Peyer's patch (tissue), 4 donors: ENCODE measurements at regions not wholly inside any gene's neighbourhood (a gene's known extent, or its start where the extent isn't known, plus 50 kb on each side); places are given as distances from the start of the nearest gene placed in this dataset.

Experiments used
- POLR2A ChIP-seq, 2 donors: fragments of 450-650 bp; IDR thresholded peaks; one replicate each; pipeline ENCODE4 v1.5.1; 2017; ENCODE audit warnings: antibody characterized with exemption in 2 of 2, mild to moderate bottlenecking in 2 of 2, moderate library complexity in 2 of 2
- TF ChIP-seq, protein P1 (sequence below), 6 experiments: fragments of 450-650 bp in 4 of 6; fragments of 200-600 bp in 2 of 6; sonication (generic) in 1 of 6; IDR thresholded peaks; one replicate each; pipeline ENCODE4 v1.5.1; 2017 to 2019; ENCODE audit warnings: antibody characterized with exemption in 6 of 6, mild to moderate bottlenecking in 3 of 6, moderate library complexity in 1 of 6

DNA sequence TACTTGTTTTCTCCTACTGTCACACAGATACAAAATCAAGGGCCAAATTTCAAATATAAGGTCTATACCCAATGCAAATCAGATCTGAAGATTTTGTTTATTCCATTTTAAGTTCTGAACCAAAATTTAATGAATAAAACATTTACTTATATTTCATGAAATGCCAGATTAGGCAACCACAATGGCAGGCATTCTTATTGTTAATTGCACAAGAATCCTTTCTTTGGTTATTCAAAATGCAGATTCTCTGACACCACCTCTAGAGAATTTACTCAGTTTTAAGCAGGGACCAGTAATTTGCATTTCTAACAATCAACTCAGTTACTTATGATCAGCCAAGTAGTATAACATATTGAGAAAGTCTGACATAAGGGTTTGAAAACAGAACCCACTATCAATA is 972.4 kb upstream of the ACO1 start:
- TF ChIP-seq, protein P1, sequence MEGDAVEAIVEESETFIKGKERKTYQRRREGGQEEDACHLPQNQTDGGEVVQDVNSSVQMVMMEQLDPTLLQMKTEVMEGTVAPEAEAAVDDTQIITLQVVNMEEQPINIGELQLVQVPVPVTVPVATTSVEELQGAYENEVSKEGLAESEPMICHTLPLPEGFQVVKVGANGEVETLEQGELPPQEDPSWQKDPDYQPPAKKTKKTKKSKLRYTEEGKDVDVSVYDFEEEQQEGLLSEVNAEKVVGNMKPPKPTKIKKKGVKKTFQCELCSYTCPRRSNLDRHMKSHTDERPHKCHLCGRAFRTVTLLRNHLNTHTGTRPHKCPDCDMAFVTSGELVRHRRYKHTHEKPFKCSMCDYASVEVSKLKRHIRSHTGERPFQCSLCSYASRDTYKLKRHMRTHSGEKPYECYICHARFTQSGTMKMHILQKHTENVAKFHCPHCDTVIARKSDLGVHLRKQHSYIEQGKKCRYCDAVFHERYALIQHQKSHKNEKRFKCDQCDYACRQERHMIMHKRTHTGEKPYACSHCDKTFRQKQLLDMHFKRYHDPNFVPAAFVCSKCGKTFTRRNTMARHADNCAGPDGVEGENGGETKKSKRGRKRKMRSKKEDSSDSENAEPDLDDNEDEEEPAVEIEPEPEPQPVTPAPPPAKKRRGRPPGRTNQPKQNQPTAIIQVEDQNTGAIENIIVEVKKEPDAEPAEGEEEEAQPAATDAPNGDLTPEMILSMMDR (IDR thresholded peaks at IDR 0.05) = no peak
- TF ChIP-seq POLR2A (IDR thresholded peaks at IDR 0.05) = no peak
